HCT116 (cell line): ENCODE measurements at regions not wholly inside any gene's neighbourhood (a gene's known extent, or its start where the extent isn't known, plus 50 kb on each side); places are given as distances from the start of the nearest gene placed in this dataset.

Experiments
- CEBPB ChIP-seq: IDR thresholded peaks from 2 replicates; pipeline ENCODE4 v1.6.1; 2012; ENCODE audit warnings: low read depth
- EGR1 ChIP-seq: IDR thresholded peaks from 2 replicates; pipeline ENCODE4 v1.6.1; 2012; ENCODE audit warnings: low read depth
- ELF1 ChIP-seq: IDR thresholded peaks from 2 replicates; pipeline ENCODE4 v1.6.1; 2012; ENCODE audit warnings: low read depth, borderline replicate concordance
- EZH2 ChIP-seq: fragments of 200-600 bp; sonication (generic); IDR thresholded peaks from 2 replicates; pipeline ENCODE4 v1.6.1; 2017; ENCODE audit warnings: antibody characterized with exemption, mixed run types
- MAX ChIP-seq: IDR thresholded peaks from 2 replicates; pipeline ENCODE4 v1.6.1; 2012
- POLR2A ChIP-seq: IDR thresholded peaks from 2 replicates; pipeline ENCODE4 v1.7.0; 2011; ENCODE audit warnings: borderline replicate concordance; ENCODE audit not compliant: insufficient read depth, insufficient read length; ENCODE audit errors: extremely low read depth
- POLR2AphosphoS5 ChIP-seq: IDR thresholded peaks from 2 replicates; pipeline ENCODE4 v1.6.1; 2011; ENCODE audit warnings: mild to moderate bottlenecking, low read depth, low read length, moderate library complexity
- RAD21 ChIP-seq: IDR thresholded peaks from 2 replicates; pipeline ENCODE4 v1.6.1; 2012; ENCODE audit warnings: low read depth, mild to moderate bottlenecking
- SRF ChIP-seq: IDR thresholded peaks from 2 replicates; pipeline ENCODE4 v1.6.1; 2012; ENCODE audit warnings: low read depth
- TCF7L2 ChIP-seq: IDR thresholded peaks from 2 replicates; pipeline ENCODE4 v1.7.0; 2011; ENCODE audit warnings: borderline replicate concordance, inconsistent platforms; ENCODE audit not compliant: insufficient read depth, insufficient read length; ENCODE audit errors: extremely low read depth
- TF ChIP-seq, protein P1 (sequence below), 3 experiments: fragments of 200-600 bp in 1 of 3; sonication (generic) in 1 of 3; IDR thresholded peaks in 2 of 3; conservative IDR thresholded peaks in 1 of 3; 2 replicates each; pipeline ENCODE4 v1.5.1; 2012 to 2017; ENCODE audit warnings: low read depth in 2 of 3, low read length in 2 of 3, antibody characterized with exemption in 1 of 3, borderline replicate concordance in 1 of 3, control low read depth in 1 of 3, mild to moderate bottlenecking in 1 of 3, mixed read lengths in 1 of 3, mixed run types in 1 of 3, moderate library complexity in 1 of 3; ENCODE audit not compliant: insufficient read depth in 1 of 3
- TF ChIP-seq, protein P2 (sequence below): IDR thresholded peaks from 2 replicates; pipeline ENCODE4 v1.6.1; 2012

GRCh38 chr5:18544421-18544820 lies 910.2 kb downstream of the TAF11L14 start:
- TF ChIP-seq SRF, result no peak
- no peak for TF ChIP-seq ELF1
- no peak for TF ChIP-seq RAD21
- no peak for TF ChIP-seq CEBPB
- TF ChIP-seq, protein P1, sequence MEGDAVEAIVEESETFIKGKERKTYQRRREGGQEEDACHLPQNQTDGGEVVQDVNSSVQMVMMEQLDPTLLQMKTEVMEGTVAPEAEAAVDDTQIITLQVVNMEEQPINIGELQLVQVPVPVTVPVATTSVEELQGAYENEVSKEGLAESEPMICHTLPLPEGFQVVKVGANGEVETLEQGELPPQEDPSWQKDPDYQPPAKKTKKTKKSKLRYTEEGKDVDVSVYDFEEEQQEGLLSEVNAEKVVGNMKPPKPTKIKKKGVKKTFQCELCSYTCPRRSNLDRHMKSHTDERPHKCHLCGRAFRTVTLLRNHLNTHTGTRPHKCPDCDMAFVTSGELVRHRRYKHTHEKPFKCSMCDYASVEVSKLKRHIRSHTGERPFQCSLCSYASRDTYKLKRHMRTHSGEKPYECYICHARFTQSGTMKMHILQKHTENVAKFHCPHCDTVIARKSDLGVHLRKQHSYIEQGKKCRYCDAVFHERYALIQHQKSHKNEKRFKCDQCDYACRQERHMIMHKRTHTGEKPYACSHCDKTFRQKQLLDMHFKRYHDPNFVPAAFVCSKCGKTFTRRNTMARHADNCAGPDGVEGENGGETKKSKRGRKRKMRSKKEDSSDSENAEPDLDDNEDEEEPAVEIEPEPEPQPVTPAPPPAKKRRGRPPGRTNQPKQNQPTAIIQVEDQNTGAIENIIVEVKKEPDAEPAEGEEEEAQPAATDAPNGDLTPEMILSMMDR (IDR thresholded peaks at IDR 0.05 in 2 of 3, conservative IDR thresholded peaks at IDR 0.05 in 1 of 3; ENCODE audit: borderline replicate concordance in 1 of 3, insufficient read depth in 1 of 3, low read depth in 2 of 3, low read length in 2 of 3), result no peak
- TF ChIP-seq EZH2, result no peak
- TF ChIP-seq, protein P2, sequence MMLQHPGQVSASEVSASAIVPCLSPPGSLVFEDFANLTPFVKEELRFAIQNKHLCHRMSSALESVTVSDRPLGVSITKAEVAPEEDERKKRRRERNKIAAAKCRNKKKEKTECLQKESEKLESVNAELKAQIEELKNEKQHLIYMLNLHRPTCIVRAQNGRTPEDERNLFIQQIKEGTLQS, result no peak
- TF ChIP-seq POLR2A, result no peak
- no peak for TF ChIP-seq MAX
- no peak for TF ChIP-seq POLR2AphosphoS5
- no peak for TF ChIP-seq EGR1
- TF ChIP-seq TCF7L2, result no peak
